ENCODE measurements at regions not wholly inside any gene's neighbourhood (a gene's known extent, or its start where the extent isn't known, plus 50 kb on each side); places are given as distances from the start of the nearest gene placed in this dataset.

- TF ChIP-seq EZH2phosphoT487 (IDR thresholded peaks at IDR 0.05; ENCODE audit: insufficient read depth, low read depth), result no peak
- no peak for TF ChIP-seq EZH2 (IDR thresholded peaks at IDR 0.05; ENCODE audit: insufficient read depth, poor library complexity, severe bottlenecking)
These were observed 544.9 kb upstream of the LINC00305 start for GRCh38 chr18:64693766-64694165.

Measured in GM23248 (cell line).